ENCODE measurements at regions not wholly inside any gene's neighbourhood (a gene's known extent, or its start where the extent isn't known, plus 50 kb on each side); places are given as distances from the start of the nearest gene placed in this dataset.

DNA sequence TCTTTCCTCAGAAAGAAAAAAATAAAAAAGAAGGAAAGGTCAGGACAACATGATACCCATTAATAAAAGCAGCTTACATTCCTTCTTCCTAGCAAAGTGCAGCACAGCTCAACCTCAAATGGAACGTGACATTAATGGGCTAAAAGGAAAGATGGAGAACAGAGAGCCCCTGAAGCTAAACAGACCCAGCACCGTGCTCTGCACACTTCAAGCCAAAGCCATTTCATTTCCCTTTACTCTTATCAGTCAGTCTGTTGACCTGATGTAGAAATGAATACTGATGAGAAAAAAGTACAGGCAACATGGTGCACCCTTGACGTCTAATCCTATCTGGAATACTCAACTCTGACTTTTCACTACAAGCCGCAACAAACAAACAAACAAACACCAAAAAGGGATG, 57.7 kb upstream of the EDNRA start:
- no peak overlapping the region for H3K27ac ChIP-seq (ENCODE audit: extremely low read depth, low read depth, low read length)

GRCh38 chr4:147425019-147425418, 55.9 kb upstream of the EDNRA start:
- Histone ChIP-seq H3K4me3 (ENCODE audit: low read depth, low read length) (no peak overlapping the region), H3K36me3 (ENCODE audit: control insufficient read depth in 2 of 2, insufficient read depth in 1 of 2, low read length in 2 of 2) (no peaks in the 10 kb centered on the region), H3K27ac (ENCODE audit: extremely low read depth, low read depth, low read length) (no peak overlapping the region), H3K4me1 (ENCODE audit: control insufficient read depth, insufficient read depth, low read length) (no peaks in the 10 kb centered on the region), H3K9me3 (ENCODE audit: control insufficient read depth, insufficient read depth, low read depth, low read length) (no peaks in the 10 kb centered on the region)
- TF ChIP-seq ZNF529 (tag by site-specific recombination; IDR thresholded peaks at IDR 0.05; ENCODE audit: insufficient replicate concordance) (no peak), ZNF701 (tag by site-specific recombination; IDR thresholded peaks at IDR 0.05) (no peak), KLF10 (tag by site-specific recombination; IDR thresholded peaks at IDR 0.05) (no peak), ZNF26 (tag by site-specific recombination; IDR thresholded peaks at IDR 0.05) (no peak), ZNF133 (tag by site-specific recombination; IDR thresholded peaks at IDR 0.05) (no peak), SP3 (tag by site-specific recombination; IDR thresholded peaks at IDR 0.05) (no peak), ZNF16 (tag by site-specific recombination; IDR thresholded peaks at IDR 0.05; ENCODE audit: low read depth) (no peak), ZNF221 (tag by site-specific recombination; IDR thresholded peaks at IDR 0.05; ENCODE audit: borderline replicate concordance) (no peak), ZNF121 (tag by site-specific recombination; IDR thresholded peaks at IDR 0.05) (no peak)
- ChIA-PET POLR2A (no interaction called here), CTCF (no interaction called here)

More for the DNA sequence above, 57.7 kb upstream of the EDNRA start:
- Histone ChIP-seq H3K9me3 (ENCODE audit: control insufficient read depth, insufficient read depth, low read depth, low read length) (no peaks in the 10 kb centered on the region), H3K4me3 (ENCODE audit: low read depth, low read length) (no peak overlapping the region), H3K4me1 (ENCODE audit: control insufficient read depth, insufficient read depth, low read length) (no peaks in the 10 kb centered on the region), H3K36me3 (ENCODE audit: control insufficient read depth in 2 of 2, insufficient read depth in 1 of 2, low read length in 2 of 2) (no peaks in the 10 kb centered on the region)
- ChIA-PET CTCF (no interaction called here), POLR2A (no interaction called here)
- TF ChIP-seq ZNF449 (tag by site-specific recombination; IDR thresholded peaks at IDR 0.05) (no peak), ZNF132 (tag by site-specific recombination; IDR thresholded peaks at IDR 0.05; ENCODE audit: borderline replicate concordance) (no peak), ZEB2 (tag by site-specific recombination; IDR thresholded peaks at IDR 0.05) (no peak)

DNA sequence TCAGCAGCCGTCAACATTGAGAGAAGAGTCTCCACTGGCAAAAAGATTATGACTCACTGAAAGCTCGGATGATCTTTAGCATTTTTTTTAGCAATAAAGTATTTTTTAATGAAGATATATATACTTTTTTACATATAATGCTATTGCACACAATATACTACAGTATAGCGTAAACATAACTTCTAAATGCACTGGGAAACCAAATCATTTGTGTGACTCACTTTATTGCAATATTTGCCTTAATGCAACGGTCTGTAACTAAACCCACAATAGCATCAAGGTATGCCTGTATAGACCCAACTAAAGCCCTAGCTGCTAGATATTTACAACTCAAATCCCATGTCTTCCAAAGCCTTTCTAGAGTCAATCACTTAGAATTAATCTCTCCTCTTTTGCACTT, 52.3 kb upstream of the EDNRA start:
- Histone ChIP-seq H3K36me3 (ENCODE audit: control insufficient read depth in 2 of 2, insufficient read depth in 1 of 2, low read length in 2 of 2) (no peaks in the 10 kb centered on the region), H3K27ac (ENCODE audit: extremely low read depth, low read depth, low read length) (no peak overlapping the region), H3K4me1 (ENCODE audit: control insufficient read depth, insufficient read depth, low read length) (no peaks in the 10 kb centered on the region), H3K4me3 (ENCODE audit: low read depth, low read length) (no peak overlapping the region), H3K9me3 (ENCODE audit: control insufficient read depth, insufficient read depth, low read depth, low read length) (no peaks in the 10 kb centered on the region)
- ChIA-PET CTCF (no interaction called here), POLR2A (no interaction called here)
- TF ChIP-seq KLF17 (tag by site-specific recombination; IDR thresholded peaks at IDR 0.05) (no peak), KLF16 (tag by site-specific recombination; IDR thresholded peaks at IDR 0.05) (no peak), KLF10 (tag by site-specific recombination; IDR thresholded peaks at IDR 0.05) (no peak), ZNF37A (tag by site-specific recombination; IDR thresholded peaks at IDR 0.05) (no peak), ZNF184 (tag by site-specific recombination; IDR thresholded peaks at IDR 0.05) (no peak), ZBTB48 (tag by site-specific recombination; IDR thresholded peaks at IDR 0.05) (no peak), HOXD13 (CRISPR knock-in tag; IDR thresholded peaks at IDR 0.05; ENCODE audit: borderline replicate concordance) (no peak), SETDB1 (IDR thresholded peaks at IDR 0.05; ENCODE audit: insufficient read length, low read length) (no peak), HOXA7 (CRISPR knock-in tag; IDR thresholded peaks at IDR 0.05; ENCODE audit: borderline replicate concordance) (no peak), ZNF704 (tag by site-specific recombination; IDR thresholded peaks at IDR 0.05) (no peak), SCRT1 (tag by site-specific recombination; IDR thresholded peaks at IDR 0.05; ENCODE audit: borderline replicate concordance) (no peak)
- TF ChIP-seq, protein P1, sequence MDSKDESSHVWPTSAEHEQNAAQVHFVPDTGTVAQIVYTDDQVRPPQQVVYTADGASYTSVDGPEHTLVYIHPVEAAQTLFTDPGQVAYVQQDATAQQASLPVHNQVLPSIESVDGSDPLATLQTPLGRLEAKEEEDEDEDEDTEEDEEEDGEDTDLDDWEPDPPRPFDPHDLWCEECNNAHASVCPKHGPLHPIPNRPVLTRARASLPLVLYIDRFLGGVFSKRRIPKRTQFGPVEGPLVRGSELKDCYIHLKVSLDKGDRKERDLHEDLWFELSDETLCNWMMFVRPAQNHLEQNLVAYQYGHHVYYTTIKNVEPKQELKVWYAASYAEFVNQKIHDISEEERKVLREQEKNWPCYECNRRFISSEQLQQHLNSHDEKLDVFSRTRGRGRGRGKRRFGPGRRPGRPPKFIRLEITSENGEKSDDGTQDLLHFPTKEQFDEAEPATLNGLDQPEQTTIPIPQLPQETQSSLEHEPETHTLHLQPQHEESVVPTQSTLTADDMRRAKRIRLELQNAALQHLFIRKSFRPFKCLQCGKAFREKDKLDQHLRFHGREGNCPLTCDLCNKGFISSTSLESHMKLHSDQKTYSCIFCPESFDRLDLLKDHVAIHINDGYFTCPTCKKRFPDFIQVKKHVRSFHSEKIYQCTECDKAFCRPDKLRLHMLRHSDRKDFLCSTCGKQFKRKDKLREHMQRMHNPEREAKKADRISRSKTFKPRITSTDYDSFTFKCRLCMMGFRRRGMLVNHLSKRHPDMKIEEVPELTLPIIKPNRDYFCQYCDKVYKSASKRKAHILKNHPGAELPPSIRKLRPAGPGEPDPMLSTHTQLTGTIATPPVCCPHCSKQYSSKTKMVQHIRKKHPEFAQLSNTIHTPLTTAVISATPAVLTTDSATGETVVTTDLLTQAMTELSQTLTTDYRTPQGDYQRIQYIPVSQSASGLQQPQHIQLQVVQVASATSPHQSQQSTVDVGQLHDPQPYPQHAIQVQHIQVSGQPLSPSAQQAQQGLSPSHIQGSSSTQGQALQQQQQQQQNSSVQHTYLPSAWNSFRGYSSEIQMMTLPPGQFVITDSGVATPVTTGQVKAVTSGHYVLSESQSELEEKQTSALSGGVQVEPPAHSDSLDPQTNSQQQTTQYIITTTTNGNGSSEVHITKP (tag by site-specific recombination; IDR thresholded peaks at IDR 0.05): no peak
- TF ChIP-seq, protein P2, sequence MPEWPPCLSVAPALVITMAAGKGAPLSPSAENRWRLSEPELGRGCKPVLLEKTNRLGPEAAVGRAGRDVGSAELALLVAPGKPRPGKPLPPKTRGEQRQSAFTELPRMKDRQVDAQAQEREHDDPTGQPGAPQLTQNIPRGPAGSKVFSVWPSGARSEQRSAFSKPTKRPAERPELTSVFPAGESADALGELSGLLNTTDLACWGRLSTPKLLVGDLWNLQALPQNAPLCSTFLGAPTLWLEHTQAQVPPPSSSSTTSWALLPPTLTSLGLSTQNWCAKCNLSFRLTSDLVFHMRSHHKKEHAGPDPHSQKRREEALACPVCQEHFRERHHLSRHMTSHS (tag by site-specific recombination; IDR thresholded peaks at IDR 0.05): no peak

All from HEK293 (cell line).